NB4 (cell line): ENCODE measurements at regions not wholly inside any gene's neighbourhood (a gene's known extent, or its start where the extent isn't known, plus 50 kb on each side); places are given as distances from the start of the nearest gene placed in this dataset.

Experiments
- POLR2A ChIP-seq: IDR thresholded peaks from 2 replicates; pipeline ENCODE4 v1.6.1; 2011; ENCODE audit warnings: mild to moderate bottlenecking; ENCODE audit not compliant: insufficient read length; ENCODE audit errors: extremely low read depth
- TF ChIP-seq, protein P1 (sequence below): IDR thresholded peaks from one replicate; pipeline ENCODE4 v1.5.1; 2012; ENCODE audit warnings: low read depth, low read length

DNA sequence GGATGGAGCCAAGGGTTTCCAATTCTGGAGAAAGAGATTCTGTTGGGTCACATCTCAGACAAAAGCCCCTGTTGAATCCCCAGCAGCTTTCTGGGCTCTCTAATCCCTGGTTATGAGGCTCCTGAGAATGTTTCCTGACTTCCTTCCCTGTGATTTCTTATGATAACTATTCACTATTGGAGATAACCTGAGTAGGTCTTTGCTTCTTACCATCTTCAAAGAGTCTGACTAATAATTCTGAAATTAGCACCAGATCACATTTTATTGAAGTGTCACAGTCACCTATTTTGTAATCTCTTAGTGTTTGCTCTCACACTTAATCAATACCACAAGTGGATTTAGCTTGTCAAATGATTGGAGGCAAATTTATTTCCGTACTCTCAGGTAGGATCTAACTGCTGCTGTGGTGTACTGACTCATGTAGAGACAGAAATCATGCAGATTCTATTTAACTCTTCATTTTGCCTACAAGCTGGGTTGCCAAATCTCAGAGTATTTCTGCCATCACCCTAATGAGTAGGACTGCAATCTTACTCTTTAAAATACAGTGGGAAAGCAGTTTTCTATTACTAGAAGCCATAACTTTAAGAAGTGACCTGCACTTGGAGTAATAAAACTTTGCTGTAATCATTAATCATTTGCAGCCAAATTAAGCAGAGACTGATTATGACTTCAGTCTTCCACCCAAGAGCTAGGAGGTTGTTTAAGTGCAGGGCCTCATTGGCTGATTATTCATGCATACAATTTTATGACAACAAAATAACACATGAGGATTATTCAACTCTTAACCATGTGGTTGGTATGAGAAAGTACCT lies 422.1 kb downstream of the EPM2A start:
- TF ChIP-seq, protein P1, sequence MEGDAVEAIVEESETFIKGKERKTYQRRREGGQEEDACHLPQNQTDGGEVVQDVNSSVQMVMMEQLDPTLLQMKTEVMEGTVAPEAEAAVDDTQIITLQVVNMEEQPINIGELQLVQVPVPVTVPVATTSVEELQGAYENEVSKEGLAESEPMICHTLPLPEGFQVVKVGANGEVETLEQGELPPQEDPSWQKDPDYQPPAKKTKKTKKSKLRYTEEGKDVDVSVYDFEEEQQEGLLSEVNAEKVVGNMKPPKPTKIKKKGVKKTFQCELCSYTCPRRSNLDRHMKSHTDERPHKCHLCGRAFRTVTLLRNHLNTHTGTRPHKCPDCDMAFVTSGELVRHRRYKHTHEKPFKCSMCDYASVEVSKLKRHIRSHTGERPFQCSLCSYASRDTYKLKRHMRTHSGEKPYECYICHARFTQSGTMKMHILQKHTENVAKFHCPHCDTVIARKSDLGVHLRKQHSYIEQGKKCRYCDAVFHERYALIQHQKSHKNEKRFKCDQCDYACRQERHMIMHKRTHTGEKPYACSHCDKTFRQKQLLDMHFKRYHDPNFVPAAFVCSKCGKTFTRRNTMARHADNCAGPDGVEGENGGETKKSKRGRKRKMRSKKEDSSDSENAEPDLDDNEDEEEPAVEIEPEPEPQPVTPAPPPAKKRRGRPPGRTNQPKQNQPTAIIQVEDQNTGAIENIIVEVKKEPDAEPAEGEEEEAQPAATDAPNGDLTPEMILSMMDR, result no peak
- no peak for TF ChIP-seq POLR2A
